ENCODE measurements at regions not wholly inside any gene's neighbourhood (a gene's known extent, or its start where the extent isn't known, plus 50 kb on each side); places are given as distances from the start of the nearest gene placed in this dataset.
"Not testable (repeated sequence)": the region's sequence is repeated elsewhere in the genome, so short reads cannot be mapped to it uniquely, and the experiment has no call there.

- DNase-seq = no peak
These were observed 191.7 kb downstream of the S1PR1 start for GRCh38 chr1:101428562-101428961.

DNA sequence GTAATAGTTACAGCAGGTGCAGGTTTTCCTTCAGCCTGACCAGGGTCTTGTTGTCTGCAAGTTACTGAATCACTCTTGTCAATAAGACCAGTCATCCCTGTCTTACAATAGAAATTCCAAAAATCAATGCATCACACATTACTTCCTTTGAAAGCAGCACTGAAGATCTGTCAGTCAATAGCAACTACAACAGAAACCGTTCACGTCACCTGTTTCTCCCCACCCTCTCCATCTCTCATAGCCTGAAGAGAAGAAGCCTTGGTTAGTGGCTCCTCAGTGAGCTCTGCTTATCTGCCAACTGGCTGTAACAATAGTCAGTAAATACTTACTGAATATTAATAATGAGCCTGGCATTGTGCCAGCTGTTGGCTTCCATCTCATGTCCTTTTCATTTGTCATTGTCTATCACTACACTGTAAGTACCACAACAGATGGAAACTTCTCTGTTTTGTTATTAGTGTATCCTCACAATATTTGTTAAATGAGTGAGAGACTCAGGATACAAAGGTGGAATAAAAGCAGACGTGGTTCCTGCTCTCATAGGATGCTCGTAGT is 195.2 kb downstream of the S1PR1 start:
- no peak for DNase-seq

GRCh38 chr1:101435831-101436511 is 199.2 kb downstream of the S1PR1 start:
- DNase-seq = no peak

DNA sequence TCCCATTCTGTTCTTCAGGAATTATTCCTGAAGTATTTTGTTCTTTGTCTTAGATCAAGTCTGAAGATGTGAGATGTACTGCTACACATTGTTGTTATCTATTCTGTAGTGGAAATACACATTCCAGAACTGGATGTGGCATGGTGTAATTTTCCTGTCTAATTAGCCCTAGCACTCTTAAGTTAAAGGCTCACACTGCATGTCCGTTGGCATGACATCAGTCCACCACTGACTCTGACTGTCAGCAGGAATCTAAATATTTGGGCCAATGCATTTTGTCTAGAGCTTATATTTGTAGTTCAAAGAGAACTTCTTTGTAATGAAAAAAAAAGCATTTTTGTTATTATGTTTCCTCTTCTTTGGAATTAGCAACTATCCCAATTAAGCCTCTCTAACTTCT is 201.0 kb downstream of the S1PR1 start:
- no peak for DNase-seq

DNA sequence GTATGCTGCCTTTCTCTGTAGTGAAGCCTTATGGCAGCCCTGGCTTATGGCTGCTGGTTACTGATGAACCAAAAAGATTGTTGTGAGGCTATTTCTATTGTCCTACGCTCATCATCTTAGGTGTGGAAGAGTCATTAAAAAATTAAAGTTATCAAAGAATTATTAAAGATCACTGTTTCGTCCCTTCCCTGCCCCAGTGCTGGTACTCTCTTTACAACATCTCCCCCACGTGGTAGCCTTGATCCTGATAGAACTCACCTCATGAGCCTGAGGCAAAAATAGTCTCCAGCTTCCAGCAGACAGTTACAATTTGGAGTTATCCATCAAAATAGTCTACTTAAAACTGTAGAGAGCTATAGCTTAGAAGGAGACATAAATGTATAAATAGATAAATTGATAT is 201.5 kb downstream of the S1PR1 start:
- DNase-seq = no peak

GRCh38 chr1:101440485-101440884 is 203.7 kb downstream of the S1PR1 start:
- no peak for DNase-seq

GRCh38 chr1:101444381-101444780 is 207.6 kb downstream of the S1PR1 start:
- no peak for DNase-seq

DNA sequence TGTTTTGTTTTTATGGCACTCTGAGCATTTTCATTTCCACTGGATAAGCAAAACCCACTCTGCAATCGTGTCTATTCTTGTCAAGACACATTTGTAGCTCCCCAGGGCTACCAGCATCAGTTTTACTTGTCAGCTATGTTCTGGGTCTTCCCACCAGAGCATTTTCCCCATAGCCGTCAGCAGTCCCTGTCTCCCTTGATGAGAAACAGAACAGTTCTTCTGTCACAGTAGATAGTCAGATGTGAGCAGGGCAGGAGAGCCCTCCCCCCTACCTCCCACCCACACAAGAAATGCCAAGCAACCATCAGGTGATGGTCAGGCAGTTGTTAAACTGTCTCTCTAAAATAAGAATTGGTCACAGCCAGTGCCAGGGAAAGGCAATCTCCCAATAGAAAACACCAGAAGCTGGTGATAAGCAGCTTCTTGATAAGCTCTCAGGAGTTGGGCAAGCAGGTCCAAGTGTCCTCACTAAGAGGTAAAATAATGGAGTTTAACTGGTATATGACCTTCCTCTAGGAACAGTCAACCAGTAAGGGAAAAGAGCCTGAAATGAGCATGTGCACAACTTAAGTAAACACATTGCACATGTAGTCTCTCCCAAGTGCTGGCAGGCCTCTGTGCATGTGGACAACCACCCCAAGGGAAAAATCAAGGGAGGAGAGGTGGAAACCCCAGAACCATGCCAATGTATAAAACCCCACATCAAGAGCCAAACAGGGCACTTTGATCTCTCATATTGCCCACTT is 208.2 kb downstream of the S1PR1 start:
- no peak for DNase-seq

DNA sequence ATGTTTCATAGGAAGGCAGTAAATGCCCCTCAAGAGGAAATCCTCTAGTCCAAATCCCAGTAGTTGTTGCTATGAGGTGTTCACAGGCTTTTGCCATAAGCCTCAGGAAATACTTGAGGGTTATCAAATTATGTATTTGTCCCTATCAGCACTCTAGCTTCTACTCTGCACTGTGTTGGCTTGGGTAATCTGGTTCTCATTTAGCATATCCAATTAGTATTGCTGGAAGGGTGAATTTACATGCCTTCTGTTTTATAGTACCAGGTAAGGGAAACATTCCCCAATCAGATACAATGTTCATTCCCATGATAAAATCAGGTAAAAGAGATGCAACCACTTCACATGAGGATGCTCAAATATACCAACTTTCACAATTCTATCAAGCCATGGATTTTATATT is 211.2 kb downstream of the S1PR1 start:
- DNase-seq = no peak

GRCh38 chr1:101450691-101451090 is 213.9 kb downstream of the S1PR1 start:
- DNase-seq = not testable (repeated sequence)

DNA sequence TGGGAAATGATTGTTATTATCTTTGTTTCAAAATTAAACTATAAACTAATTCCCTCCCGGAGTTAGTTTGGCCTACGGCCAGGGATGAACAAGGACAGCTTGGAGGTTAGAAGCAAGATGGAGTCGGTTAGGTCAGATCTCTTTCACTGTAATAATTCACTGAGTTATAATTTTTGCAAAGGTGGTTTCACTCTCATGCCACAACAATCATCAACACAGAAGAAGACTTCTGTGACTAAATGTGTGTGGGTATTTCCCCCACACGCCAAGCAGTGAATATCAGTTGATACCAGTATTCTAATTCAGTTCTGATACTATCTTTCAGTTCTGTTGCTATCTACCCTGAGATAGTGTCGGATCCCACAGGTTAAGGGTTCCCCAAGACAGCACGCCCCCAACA is 215.1 kb downstream of the S1PR1 start:
- DNase-seq = no peak

DNA sequence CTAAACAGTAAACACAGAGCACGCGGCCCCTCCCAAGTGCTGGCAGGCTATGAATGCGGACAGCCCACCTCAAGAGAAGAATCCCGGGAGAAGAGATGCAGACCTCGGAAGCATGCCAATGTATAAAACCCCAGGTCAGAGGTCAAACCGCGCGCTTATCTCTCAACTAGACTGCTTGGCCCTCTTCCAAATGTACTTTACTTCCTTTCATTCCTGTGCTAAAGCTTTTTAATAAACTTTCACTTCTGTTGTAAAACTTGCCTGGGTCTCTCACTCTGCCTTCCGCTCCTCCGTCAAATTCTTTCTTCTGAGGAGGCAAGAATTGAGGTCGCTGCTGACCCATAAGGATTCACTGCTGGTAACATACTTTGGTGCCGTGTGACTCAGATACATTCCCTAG is 216.0 kb downstream of the S1PR1 start:
- no peak for DNase-seq

GRCh38 chr1:101453844-101454243 is 217.0 kb downstream of the S1PR1 start:
- DNase-seq = no peak

- DNase-seq = no peak
These were observed 218.3 kb downstream of the S1PR1 start for GRCh38 chr1:101455166-101455565.

DNA sequence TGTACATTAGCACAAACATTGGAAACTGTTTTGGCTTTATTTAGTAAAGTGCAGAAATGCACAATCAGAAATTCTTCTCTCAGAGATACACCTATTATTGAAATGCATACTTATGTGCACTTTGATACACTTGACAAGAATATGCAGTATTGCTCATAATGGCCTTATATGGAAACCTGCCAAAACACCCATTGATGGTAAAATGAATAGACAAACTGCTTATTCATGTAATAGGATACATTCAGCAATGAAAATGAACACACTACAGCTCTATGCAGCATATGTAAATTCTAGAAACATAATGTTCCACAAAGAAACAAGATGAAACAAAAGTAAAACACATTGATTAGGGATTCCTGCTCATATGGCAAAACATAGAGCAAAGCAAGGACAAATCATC is 223.9 kb downstream of the S1PR1 start:
- no peak for DNase-seq

DNA sequence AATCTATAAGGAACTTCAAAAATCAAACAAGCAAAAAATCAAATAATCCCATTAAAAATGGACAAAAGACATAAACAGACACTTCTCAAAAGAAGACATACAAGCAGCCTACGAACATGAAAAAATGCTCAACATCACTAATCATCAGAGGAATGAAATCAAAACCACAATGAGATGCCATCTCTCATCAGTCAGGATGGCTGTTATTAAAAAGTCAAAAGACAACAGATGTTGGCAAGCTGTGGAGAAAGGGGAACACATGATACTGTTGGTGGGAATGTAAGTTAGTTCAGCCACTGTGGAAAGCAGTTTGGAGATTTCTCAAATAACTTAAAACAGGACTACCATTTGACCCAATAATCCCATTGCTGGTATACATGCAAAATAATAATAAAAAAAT is 226.4 kb downstream of the S1PR1 start:
- no peak for DNase-seq

DNA sequence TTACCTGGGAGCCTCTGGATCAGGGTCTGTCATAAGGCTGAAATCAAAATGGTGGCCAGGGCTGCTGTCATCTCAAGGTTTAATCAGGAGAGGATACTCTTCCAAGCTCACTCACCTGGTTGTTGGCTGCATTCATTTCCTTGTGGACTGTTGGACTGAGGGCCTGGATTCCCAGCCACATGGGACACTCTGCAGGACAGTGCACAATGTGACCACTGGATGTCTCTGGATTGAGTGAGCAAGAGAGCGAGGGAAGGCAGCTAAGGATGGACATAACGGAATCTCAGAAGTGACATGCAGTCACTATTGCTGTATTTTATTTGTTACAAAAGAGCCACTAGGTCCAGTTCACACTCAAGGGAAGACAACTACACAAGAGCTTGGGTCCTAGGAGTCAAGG is 229.1 kb downstream of the S1PR1 start:
- DNase-seq = no peak

DNA sequence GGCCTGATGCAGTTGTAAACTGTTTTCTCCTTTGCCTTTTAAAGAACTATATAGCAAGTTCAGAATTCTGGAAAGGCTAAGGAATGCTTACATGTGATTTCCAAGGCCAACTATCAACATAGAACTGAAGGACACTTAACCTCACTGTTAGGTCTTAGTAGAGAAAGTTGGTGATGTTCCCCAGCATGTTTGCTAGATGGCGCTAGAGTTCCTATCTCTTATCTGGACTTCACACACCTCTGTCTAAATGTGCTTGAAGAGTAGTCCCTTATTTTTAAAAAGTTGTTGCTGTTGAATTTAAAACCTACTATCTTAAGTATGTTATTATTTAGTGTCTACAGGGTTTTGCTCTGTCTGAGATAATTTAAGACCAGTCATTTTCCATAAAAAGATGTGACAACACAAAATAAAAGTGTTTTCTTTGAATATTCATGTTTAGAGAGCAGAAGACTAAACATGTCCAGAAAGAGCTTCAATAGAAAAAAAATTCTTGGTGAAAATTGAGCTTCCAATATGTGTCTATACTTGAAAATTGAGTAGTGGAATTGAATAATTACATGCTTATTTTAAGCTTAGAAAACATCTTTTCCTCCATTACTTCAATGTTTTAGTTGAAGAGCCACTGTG is 237.3 kb downstream of the S1PR1 start:
- DNase-seq = peak in 1 of 2 experiments; percentile 37

DNA sequence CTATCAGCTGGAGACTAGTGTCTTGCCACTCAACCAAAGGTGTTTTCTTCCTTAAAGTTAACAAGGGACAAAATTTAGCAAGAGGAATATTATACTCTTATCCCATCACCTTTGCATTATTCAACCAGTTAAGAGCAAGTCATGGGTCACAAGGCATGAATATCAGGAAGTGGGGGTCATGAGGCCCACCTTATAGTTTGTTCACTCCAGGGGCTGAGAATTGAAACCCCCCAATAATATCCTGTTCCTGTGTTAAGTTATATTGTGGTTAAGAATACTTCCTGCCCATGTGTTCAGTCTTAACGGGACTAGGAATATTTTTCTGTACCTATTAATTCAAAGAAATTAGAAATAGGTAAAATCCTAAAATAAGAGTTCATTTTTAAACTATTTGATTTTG is 239.7 kb downstream of the S1PR1 start:
- DNase-seq = no peak

GRCh38 chr1:101479945-101480344 is 243.1 kb downstream of the S1PR1 start:
- DNase-seq = no peak

DNA sequence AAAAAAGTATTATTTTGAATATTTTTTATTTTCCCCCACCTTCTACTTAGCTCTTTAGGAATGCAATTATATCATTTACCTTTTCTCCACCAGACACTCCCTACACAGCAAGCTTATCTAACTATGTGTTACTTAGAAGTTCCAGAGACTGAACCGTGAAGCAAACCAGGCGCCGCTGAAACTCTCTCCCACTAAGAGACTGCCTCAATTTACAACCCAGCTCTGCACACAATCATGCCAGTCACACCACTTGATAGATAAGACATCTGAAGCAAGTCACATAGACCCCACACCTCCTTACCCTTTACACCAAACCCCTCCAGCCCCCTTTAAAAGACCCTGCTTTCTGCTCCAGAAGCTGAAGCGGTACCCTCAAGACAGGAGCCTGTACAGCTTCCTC is 245.5 kb downstream of the S1PR1 start:
- no peak for DNase-seq

DNA sequence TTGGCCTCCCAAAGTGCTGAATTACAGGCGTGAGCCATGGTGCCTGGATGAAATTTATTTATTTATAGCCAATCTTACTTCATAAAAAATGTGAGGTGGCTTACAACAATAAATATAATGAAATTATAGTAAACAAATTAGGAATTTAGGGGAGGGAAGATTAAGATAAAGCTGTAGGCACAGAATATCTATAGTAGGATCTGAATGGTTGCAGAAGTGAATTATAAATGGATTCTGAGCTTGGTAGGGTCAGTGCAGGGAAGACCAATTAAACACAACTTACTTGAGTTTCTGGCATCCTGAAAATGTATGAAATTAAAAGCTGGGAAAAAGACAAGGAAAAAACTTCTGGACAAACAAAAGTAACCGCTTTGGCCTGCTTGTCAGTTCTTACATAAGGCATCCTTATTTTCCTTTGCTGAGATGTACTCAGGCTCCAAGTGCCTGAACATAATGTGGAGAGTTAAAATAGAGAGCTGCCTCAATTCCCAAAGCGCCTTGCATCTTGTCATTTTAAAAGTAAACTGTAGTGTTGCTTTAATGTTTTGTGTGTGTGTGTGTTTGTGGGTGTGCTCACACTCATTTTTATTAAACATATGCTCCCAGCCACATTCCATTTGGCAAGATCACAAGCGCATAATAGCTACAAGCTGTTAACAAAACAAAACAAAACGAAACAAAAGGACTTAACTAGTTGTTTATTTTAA is 247.3 kb downstream of the S1PR1 start:
- DNase-seq = no peak

- no peak for DNase-seq
These were observed 248.0 kb downstream of the S1PR1 start for GRCh38 chr1:101484689-101485338.
